DMS53 (cell line): ENCODE measurements at regions not wholly inside any gene's neighbourhood (a gene's known extent, or its start where the extent isn't known, plus 50 kb on each side); places are given as distances from the start of the nearest gene placed in this dataset.
"Not testable (repeated sequence)": the region's sequence is repeated elsewhere in the genome, so short reads cannot be mapped to it uniquely, and the experiment has no call there.

Experiments
- DNase-seq: peaks from one replicate; lab custom pipeline; 2025; lab: John Stamatoyannopoulos, UW

DNA sequence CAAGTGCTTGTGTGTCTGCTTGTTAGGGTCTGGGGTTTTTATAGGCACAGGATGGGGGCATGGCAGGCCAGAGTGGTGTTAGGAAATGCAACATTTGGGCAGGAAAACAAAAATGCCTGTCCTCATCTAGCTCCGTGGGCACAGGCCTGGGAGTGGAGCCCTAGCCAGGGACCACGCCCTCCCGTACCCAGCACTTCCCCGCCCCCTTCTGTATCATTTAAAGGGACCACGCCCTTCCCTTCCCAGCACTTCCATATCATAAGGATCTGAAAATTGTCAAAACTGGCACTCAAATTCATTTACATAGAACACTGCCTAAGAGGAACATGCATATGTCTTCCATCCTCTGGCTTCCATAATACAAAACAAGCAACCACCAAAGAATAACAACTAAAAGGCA, 185.8 kb downstream of the B3GLCT start:
- DNase-seq = no peak

DNA sequence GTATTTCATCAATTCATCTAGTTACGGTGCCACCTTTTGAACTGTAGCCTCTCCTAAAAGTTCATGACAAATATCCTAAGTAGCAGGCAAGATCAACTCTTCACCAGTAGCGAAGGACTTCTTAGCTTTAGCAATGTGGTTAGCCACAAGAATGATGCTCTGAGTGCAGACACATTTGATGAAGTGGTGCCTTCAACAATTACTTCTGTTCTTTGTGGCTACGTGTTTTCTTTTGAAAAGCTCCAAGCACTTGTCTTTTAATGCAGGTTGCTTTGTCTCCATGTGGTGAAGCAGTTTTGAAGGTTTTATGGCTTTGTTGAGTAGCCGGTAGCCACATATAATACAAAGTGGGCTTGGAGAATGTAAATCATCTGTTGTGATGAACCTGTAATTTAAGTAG, 194.7 kb downstream of the B3GLCT start:
- no peak for DNase-seq

DNA sequence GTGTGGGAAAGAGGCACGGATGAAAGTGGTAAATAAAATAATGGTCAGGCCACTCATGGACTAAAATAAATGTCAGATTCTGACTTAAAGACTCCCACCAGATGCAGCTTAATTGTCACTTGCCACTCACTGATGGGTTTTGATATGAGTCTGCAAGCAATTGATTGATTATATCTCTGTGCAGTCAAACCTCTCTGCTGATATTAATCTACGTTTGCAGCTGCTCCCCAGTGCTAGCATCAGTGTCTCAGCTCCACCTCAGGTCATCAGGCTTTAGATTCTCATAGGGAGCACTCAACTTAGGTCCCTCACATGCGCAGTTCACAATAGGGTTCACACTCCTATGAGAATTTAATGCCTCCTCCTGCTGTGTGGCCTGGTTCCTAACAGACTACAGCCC, 195.3 kb downstream of the B3GLCT start:
- no peak for DNase-seq

DNA sequence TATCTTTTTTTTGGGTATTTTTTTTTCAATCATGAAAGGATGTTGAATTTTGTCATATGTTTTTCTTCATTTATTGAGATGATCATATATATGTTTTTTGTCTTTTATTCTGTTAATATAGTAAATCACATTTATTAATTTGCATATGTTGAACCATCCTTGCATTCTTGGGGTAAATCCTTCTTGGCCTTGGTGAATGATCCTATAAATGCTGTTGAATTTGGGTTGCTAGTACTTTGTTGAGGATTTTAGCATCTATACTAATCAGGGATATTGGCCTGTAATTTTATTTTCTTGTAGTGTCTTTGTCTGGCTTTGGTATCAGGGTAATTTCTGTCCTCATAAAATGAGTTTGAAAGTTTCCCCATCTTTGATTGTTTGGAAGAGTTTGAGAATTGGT, 199.9 kb downstream of the B3GLCT start:
- DNase-seq = no peak

DNA sequence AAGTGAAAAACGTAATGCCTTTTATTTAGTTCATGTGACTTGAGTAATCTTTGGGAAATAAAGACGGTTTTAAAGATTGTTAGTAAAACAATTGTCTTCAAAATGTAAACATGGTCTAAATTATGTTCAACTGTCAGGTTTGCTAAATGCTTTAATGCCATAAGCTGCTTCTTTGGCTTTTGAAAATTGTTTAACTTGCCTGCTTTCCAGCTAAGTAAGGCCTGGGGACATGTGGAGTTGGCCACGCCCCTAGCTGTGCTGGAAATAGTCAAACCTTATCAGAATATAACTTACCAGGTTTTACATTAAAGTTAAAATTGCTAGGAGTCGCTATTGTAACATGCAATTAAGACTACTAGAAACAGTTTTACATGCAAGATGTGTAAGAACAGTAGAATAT, 203.9 kb downstream of the B3GLCT start:
- DNase-seq = not testable (repeated sequence)

DNA sequence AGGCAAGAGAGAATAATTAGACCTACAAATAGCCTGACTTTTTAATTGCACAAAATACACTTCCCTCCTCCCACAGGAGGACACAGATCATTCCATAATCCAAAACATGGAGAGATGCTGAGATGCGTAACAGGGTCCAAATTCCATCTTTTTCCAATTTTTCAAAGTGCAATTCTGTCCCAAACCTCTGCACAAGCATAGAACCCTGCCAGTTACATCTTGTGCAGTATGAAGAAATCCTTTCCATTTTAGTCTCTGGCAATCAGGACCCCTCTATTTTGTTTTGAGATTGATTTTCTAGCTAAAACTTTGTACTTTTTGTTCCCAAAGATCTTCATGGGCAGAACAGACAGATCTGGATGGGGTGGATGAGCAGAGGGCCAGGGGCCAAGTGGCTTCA, 209.2 kb downstream of the B3GLCT start:
- DNase-seq = no peak

DNA sequence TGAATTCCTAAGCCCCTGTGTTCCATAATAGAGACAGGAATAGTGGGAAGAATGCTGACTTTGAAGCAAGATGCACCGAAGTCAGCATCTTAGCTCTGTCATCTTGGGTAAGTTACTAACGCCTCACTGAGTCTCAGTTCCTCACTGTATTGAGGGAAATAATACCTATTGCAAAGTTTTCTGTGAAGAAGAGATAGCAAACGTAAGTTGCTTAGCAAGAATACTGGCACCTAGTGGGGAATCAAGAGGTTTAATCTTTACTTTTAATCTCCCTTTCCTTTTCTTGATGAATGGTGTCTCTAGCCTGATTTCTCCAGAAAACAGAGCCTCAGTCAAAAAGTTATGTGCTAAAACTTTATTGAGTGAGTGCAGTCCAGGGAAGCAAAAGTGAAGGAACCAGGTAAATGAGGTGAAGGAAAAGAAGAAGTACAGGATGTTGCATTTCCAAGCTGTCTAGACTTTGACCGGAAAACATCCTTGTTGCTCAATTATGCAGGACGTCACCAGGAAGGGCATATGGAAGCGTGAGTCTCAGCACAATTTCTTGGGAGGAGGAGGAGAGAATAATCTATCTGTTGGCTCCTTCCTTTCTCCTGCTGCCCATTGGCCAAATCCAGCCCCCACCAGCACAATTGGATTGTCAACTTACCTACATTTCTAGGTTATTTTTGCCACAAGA, 210.0 kb downstream of the B3GLCT start:
- DNase-seq = peak; percentile 13

DNA sequence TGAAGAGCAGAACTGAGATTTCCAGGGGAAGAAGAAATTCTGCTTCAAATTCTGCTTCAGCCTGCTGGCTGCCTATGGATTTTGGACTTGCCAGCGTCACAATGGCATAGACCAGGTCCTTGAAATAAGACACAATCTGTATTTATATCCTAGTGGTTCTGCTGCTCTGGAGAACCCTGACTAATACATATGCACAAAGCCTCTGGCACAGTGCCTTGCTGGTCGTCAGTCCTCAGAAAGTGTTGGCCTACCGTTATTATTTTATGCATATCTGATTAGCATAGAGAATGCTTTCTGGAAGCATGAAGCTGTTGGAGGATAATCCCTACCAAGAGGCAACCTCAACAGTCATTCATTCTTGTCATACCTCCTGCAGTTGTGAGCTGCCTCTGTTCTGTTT, 213.7 kb downstream of the B3GLCT start:
- DNase-seq = no peak

DNA sequence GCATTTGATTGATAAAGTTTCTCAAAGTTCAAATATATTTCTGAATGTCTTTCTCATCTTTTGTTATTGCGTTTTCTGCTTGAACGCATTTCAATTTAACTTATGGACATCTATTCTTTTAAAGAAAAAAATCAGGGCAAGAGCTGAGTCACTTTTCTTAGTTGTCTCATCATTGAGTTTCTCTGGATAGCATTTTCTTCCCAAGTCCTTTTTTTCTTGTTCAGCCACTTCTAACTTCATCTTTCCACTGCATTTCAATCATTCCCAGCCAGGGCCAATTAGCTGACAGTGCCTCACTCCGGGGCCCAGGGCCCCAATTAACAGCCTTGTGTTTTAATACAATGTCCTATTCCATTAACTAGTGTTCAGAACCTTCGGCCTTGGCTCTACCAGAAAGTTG, 216.3 kb downstream of the B3GLCT start:
- DNase-seq = no peak

DNA sequence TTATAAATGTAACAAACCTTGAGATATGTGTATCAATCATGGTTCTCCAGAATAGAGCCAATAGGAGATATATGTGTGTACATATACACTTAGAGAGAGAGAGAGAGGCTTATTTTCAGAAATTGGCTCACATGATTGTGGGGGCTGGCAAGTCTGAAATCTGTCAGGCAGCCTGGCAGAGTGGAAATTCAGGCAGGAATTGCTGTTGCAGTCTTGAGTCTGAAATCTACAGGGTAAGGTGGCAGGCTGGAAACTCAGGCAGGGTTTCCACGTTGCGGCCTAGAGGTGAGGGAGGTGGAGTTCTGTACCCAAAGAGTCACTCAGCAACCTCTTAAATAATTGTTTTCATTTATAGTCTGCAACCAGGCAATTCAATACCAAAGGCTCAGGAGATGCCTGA, 218.4 kb downstream of the B3GLCT start:
- no peak for DNase-seq

DNA sequence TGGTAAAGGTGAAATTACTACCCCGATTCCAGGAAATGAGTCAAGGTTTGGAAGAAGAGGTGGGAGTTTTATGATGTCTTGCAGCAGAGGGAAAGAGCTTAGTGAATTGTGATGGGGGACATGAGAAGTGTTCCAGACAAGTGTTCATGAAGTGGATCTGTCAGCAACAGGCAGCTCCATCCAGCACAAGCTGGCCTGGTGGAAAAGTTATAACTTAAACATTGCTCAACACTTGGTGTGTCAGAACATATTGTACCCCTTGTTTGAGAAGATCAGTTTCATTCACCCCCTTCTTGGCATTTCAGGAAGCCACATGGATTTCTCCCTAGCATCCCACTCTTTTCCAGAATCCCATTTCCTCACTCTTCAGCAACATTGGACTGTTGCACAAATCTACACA, 222.0 kb downstream of the B3GLCT start:
- DNase-seq = no peak

DNA sequence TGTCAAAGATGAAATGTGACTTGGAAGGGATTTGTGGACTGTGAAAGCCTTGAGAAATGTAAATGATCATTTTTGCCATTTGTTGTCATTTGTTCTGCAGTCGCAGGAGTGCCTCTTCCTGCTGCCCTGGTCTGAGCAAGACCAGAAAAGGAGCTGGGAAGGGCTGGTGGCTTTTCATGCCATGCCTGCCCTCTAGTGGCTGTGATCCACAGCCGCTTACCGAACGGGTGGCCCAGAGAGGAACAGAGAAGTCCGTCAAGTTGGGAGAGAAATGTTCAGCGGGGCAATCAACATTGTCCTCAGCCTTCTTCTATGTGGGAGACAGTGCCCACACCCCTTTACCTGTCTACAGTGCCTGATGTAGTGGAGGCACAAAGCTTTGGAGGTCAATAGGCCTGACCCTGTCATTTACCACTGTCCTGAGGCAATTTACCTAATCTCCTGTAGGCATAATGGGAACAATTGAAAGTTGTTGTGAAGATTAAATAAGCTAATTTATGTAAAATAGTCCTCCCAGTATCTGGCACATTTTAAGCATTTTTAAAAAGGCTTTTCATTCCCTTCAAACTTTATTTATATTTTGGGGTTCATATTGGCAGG, 224.5 kb downstream of the B3GLCT start:
- DNase-seq = peak; percentile 91

DNA sequence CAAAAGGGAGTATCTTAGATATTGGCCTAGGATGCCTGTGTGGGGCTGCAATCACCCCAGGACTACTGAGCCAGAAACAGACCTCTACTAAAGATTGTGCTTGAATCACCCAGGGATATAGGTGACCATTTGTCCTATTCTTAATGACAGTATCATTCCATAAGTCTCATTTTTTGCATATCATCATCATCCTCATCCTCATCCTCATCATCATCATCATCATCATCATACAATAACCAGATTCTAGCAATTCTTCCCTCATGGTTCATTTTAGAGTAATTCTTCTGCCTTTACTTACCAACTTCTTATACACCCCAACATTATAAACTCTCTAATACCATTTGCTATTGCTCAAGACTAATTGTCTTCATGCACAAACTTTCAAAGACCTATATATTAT, 226.6 kb downstream of the B3GLCT start:
- no peak for DNase-seq

DNA sequence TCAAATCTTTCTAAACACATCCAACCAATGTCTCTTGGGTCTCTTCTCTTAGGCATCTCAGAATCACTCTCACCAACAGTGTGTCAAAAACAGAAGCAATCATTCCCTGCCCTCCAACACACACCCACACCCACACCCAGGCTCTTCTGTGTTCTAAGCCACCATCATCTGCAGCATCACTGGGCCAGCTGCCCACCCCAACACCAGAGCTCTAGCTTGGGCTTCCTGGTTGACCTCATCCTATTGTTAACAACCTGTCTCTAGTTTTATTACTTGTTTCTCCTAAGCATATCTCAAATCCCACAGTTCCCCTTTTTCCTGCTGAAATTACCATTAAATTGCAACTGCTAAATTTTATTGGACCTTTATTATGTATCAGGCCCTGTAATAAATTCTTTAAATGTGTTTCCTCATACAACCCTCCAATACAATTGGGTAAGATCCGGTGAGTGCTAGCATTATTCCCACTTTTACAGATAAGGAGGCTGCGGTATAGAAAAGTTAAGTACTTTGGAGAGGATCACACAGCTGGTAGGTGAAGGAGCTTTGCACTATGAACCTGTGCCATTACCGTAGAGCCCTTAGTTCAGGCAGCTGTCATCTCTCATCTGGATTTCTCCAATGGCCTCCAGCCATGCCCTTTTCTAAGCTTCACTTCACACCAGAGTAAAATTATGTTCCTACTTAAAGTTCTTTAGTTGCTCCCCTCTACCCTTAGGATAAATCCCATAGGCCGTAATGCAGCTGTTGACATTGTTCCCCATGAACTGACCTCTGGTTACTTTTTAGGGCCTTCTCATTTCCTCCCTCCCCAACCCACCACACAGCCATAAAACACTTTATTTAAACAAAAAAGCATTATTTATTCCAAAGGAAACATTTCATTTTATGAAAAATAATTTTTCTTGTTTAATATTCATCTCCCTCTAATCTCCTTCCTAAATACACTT, 227.7 kb downstream of the B3GLCT start:
- DNase-seq = no peak

DNA sequence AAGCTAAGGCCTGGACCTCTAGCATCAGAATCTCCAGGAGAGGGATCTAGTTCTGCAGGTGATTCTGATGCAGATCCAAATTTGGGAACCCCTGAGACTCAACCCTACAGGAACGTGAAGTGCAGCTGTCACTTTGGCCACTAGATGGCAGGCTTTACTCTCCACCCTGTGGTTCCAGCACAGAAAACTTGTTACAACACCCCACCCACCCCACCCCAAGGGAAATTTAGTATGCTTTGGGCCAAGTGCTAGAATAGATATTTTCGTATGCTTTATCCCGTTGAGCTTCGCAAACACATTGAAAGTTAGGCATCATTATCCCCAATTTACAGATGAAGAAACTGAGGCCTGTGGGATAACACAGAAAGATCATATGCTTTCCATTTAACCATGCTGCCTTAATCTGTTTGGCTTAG, 232.0 kb downstream of the B3GLCT start:
- peak; percentile 54 for DNase-seq

DNA sequence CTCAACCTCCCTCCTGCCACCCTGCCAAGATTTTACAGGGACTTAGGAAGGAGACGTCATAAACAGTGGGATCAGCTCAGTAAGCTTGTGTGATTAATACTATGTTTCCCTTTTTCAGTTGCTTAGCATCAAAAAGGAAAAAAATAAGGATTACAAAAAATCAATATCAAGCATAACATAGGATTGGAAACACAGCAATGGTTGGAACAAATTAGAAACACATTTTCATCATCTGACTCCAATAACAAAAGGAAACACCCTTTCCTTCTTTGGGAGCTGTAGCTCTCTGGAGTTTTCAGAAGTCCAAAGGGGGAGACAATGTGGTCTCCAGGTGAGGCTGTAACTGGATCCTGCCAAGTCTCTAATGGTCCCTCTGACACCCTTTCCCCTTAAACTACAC, 233.4 kb downstream of the B3GLCT start:
- no peak for DNase-seq

DNA sequence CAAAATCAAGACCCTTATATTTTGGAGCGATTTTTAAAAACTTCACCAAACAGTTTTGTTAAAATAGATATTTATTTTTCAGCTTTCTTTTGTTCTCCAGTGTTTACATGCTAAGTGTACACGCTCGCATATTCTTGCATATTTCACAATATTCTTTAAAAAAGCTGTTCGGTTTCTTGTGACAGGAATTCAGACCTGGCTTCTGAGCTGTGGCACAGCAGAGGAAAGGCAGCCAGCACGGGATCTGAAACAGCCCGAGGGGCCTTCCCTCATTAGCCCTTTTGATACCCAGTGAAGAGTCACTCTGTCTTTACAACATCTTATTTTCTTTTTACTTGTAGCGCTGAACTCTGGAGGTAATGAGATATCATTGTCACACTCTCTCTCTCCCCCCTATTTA, 234.0 kb downstream of the B3GLCT start:
- no peak for DNase-seq

DNA sequence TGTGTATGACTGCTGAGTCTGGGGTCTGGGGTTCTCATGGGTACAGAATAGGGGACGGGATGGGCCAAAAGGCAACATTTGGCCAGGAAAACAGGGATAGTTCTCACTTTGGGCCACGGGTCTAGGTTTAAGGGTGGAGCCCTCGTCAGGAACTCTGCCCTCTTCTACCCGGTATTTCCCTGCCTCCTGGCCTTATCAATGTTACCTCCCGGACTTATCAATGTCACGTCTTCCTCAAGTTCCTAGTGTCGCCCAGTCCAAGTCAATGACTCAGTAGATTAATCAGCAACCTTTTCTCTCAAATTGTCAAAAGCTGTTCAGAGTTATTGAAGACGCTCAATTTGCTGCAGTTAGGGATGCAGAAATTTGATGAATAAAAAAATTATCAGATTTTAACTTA, 234.8 kb downstream of the B3GLCT start:
- no peak for DNase-seq

DNA sequence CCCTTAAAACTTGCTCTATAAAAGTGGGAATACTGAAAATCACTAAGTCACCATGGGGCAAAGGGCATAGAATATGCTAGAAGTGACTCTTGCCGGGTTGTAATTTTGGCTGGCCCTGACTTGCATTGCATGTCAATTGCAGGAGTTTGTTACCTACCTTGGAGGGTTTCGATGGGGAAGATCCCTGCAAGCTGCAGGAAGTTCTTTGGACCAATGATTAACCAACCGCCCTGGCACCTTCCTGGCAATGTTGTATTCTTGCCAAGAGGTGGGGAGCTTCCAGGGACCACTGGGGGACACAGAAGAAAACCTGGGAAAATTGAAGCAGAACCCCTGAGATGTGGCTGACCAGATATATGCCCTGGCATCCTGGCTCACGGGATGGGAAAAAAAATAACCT, 235.8 kb downstream of the B3GLCT start:
- DNase-seq = no peak

DNA sequence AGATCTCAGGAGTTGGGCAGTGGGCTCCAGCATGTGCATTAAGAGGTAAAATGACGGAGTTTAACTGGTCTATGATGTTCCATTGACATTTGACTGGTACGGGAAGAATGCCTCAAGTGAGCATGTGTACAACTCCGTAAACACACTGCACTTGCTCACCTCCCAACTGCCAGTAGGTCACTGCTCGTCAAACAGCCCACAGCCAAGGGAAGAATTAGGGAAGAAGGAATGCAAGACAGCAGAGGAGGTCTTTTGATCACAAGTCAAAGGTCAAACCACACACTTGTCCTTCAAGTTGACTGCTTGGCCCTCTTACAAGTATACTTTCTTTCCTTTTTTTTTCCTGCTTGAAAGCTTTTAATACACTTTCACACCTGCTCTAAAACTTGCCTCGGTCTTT, 236.7 kb downstream of the B3GLCT start:
- no peak for DNase-seq

DNA sequence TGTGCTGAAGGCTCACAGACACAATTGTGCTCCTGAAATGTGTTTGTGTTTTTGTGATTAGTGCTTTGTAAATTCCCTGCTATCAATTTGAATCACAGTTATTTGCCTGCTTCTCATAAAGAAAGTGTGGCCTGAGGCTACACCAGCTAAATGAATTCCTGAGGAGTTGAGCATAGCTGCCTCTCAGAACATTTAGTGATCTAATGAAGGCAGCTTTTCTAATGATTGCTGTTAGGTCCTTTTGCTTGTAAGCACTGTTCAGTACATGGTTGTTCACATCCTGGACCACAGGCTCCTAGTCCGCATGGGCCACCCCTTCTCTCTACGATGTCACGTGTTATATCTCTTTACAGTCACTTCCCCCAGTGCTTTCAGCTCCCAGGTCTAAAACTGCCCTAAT, 238.2 kb downstream of the B3GLCT start:
- DNase-seq = no peak

DNA sequence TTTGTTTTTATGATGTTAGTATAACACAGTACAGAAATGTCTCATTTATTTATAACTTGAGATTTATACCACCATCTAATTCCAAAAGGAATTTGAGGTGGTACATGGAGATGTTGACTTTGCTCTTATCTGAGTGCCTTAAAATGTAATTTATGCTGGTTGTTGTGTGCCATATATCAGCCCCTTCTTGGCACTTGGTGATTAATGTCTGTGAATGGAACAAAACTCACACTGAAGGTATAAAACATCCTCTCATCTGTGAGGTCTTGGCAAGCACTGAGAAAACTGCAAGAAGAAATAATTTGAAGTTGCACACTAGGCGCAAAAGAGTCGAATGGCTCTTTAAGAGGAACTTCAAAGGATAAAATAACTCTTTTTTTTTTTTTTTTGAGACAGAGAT, 240.4 kb downstream of the B3GLCT start:
- no peak for DNase-seq
